ENCODE measurements at regions not wholly inside any gene's neighbourhood (a gene's known extent, or its start where the extent isn't known, plus 50 kb on each side); places are given as distances from the start of the nearest gene placed in this dataset.
A peak's percentile ranks its signal among the peaks of the same experiment; 100 is the strongest.

DNA sequence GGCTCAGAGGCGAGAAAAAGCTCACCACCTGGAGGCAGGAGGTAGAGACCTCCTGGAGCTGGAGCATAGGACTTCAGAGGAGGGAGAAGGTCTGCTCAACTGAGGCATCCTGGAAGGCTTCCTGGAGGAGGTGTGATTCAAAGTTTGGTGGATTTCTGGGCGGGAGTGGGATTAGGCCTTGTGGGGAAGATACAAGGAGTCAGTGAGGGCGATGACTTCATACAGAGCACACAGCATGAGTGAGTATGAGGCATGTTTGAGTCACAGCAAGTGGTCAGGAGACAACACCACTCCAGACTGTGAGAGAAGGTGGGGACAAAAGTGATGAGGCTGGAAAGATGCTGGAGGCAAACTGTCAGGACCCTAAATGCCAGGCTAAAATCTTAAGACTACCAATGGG, 77.6 kb downstream of the MATN1 start:
- no peaks in the 10 kb centered on the region for H3K9me3 ChIP-seq (ENCODE audit: control insufficient read depth, low read depth, low read length)
- peak overlapping the region; percentile 37 for H3K27ac ChIP-seq (ENCODE audit: control insufficient read depth, insufficient read depth, low read length)
- H3K79me2 ChIP-seq (ENCODE audit: control insufficient read depth, insufficient read depth, low read length): no peaks in the 10 kb centered on the region
- dilution Hi-C loops (cut with MboI; ENCODE audit: extremely low pct_ligation_motif_present, low sequenced_read_pairs): no loop called here
- DNase-seq (ENCODE audit: low read depth, low spot score) (peak; percentile 81), FAIRE-seq (peak; percentile 98)
- no peak overlapping the region for H2AFZ ChIP-seq (ENCODE audit: control insufficient read depth, low read length)
- H3K4me1 ChIP-seq (ENCODE audit: control insufficient read depth, extremely low read depth, insufficient read depth, low read length): peaks cover 39% of the 10 kb centered on the region
- H3K9me1 ChIP-seq (ENCODE audit: control insufficient read depth, extremely low read depth, insufficient read depth, low read length): no peaks in the 10 kb centered on the region
- H3K4me2 ChIP-seq (ENCODE audit: control insufficient read depth, extremely low read depth, insufficient read depth, low read depth, low read length): no peak overlapping the region
- H3K9ac ChIP-seq (ENCODE audit: control insufficient read depth, extremely low read depth, insufficient read depth, low read length): no peak overlapping the region
- H3K27me3 ChIP-seq (ENCODE audit: control insufficient read depth, extremely low read depth, insufficient read depth, low read length): no peaks in the 10 kb centered on the region
- H3K4me3 ChIP-seq (ENCODE audit: control insufficient read depth in 2 of 3, extremely low read depth in 1 of 3, insufficient read depth in 2 of 3, low read depth in 1 of 3, low read length in 3 of 3): no peak overlapping the region
- no peak for TF ChIP-seq EZH2 (IDR thresholded peaks at IDR 0.05; ENCODE audit: low read length)
- TF ChIP-seq, protein P1, sequence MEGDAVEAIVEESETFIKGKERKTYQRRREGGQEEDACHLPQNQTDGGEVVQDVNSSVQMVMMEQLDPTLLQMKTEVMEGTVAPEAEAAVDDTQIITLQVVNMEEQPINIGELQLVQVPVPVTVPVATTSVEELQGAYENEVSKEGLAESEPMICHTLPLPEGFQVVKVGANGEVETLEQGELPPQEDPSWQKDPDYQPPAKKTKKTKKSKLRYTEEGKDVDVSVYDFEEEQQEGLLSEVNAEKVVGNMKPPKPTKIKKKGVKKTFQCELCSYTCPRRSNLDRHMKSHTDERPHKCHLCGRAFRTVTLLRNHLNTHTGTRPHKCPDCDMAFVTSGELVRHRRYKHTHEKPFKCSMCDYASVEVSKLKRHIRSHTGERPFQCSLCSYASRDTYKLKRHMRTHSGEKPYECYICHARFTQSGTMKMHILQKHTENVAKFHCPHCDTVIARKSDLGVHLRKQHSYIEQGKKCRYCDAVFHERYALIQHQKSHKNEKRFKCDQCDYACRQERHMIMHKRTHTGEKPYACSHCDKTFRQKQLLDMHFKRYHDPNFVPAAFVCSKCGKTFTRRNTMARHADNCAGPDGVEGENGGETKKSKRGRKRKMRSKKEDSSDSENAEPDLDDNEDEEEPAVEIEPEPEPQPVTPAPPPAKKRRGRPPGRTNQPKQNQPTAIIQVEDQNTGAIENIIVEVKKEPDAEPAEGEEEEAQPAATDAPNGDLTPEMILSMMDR (optimal IDR thresholded peaks at IDR 0.05 in 1 of 3, IDR thresholded peaks at IDR 0.05 in 1 of 3, conservative IDR thresholded peaks at IDR 0.05 in 1 of 3; ENCODE audit: extremely low read depth in 1 of 3, insufficient read depth in 2 of 3, low read length in 3 of 3): no peak
- H4K20me1 ChIP-seq (ENCODE audit: control insufficient read depth, extremely low read depth, insufficient read depth, low read length): no peaks in the 10 kb centered on the region
- H3K36me3 ChIP-seq (ENCODE audit: control insufficient read depth in 2 of 2, extremely low read depth in 1 of 2, insufficient read depth in 2 of 2, low read length in 2 of 2): no peaks in the 10 kb centered on the region

DNA sequence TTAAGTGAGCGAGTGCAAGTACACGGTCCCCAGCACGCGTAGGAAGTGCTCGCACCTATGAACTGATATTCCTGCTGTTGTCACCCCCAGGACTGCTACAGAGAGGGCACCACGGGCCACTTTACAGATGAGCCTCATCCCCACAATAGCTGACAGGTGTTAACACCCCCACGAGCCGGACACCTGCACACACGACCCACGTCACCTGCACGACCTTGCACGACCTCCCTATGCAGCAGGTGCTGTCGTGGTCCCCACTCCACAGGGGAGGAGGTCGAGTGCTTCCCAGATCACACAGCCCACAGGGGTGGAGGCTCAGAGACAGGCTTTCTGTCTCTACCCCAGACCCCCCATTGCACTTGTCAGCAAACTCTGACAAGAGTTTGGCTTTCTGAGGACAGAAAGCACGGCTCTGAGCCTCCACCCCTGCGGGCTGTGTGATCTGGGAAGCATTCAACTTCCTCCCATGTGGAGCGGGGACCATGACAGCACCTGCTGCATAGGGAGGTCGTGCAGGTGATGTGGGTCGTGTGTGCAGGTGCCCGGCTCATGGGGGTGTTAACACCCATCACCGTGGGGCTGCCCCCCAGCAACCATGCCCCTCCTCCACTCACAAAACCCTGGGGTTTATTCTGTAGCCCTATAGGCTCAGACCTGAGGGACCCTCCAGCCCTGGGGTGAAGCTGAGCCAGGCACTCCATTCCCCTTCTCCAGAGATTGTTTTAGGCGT, 80.8 kb downstream of the MATN1 start:
- dilution Hi-C loops (cut with MboI; ENCODE audit: extremely low pct_ligation_motif_present, low sequenced_read_pairs): no loop called here
- no peaks in the 10 kb centered on the region for H3K36me3 ChIP-seq (ENCODE audit: control insufficient read depth in 2 of 2, extremely low read depth in 1 of 2, insufficient read depth in 2 of 2, low read length in 2 of 2)
- no peak overlapping the region for H3K4me3 ChIP-seq (ENCODE audit: control insufficient read depth in 2 of 3, extremely low read depth in 1 of 3, insufficient read depth in 2 of 3, low read depth in 1 of 3, low read length in 3 of 3)
- H3K4me1 ChIP-seq (ENCODE audit: control insufficient read depth, extremely low read depth, insufficient read depth, low read length): peaks cover 21% of the 10 kb centered on the region
- no peak overlapping the region for H2AFZ ChIP-seq (ENCODE audit: control insufficient read depth, low read length)
- no peak overlapping the region for H3K4me2 ChIP-seq (ENCODE audit: control insufficient read depth, extremely low read depth, insufficient read depth, low read depth, low read length)
- no peaks in the 10 kb centered on the region for H3K9me3 ChIP-seq (ENCODE audit: control insufficient read depth, low read depth, low read length)
- no peak overlapping the region for H3K9ac ChIP-seq (ENCODE audit: control insufficient read depth, extremely low read depth, insufficient read depth, low read length)
- no peaks in the 10 kb centered on the region for H4K20me1 ChIP-seq (ENCODE audit: control insufficient read depth, extremely low read depth, insufficient read depth, low read length)
- no peaks in the 10 kb centered on the region for H3K27me3 ChIP-seq (ENCODE audit: control insufficient read depth, extremely low read depth, insufficient read depth, low read length)
- H3K27ac ChIP-seq (ENCODE audit: control insufficient read depth, insufficient read depth, low read length): no peak overlapping the region
- FAIRE-seq: no peak
- no peak for TF ChIP-seq EZH2 (IDR thresholded peaks at IDR 0.05; ENCODE audit: low read length)
- TF ChIP-seq, protein P1 (optimal IDR thresholded peaks at IDR 0.05 in 1 of 3, IDR thresholded peaks at IDR 0.05 in 1 of 3, conservative IDR thresholded peaks at IDR 0.05 in 1 of 3; ENCODE audit: extremely low read depth in 1 of 3, insufficient read depth in 2 of 3, low read length in 3 of 3): no peak
- DNase-seq (ENCODE audit: low read depth, low spot score): no peak
- no peaks in the 10 kb centered on the region for H3K9me1 ChIP-seq (ENCODE audit: control insufficient read depth, extremely low read depth, insufficient read depth, low read length)
- no peaks in the 10 kb centered on the region for H3K79me2 ChIP-seq (ENCODE audit: control insufficient read depth, insufficient read depth, low read length)

Data from keratinocyte (primary cell).